Cardiac muscle cell (in vitro differentiated cells and primary cell): ENCODE measurements at regions not wholly inside any gene's neighbourhood (a gene's known extent, or its start where the extent isn't known, plus 50 kb on each side); places are given as distances from the start of the nearest gene placed in this dataset.
A peak's percentile ranks its signal among the peaks of the same experiment; 100 is the strongest.

Experiments
- DNase-seq, 2 donors: peaks; one replicate each; pipeline versions ENCODE4 v3.0.0 to v3.0.0-alpha.2; 2010 to 2017; ENCODE audit warnings: low read depth in 1 of 2, low spot score in 1 of 2
- H3K27ac ChIP-seq: fragments of 200-600 bp; sonication (generic); 2 replicates; pipeline ENCODE4 v1.5.1; 2016
- H3K27me3 ChIP-seq: fragments of 200-600 bp; sonication (generic); 2 replicates; pipeline ENCODE4 v1.6.0; 2016; ENCODE audit warnings: control low read depth
- H3K36me3 ChIP-seq: fragments of 200-600 bp; sonication (generic); 2 replicates; pipeline ENCODE4 v1.5.1; 2016; ENCODE audit warnings: control low read depth
- H3K4me1 ChIP-seq: fragments of 200-600 bp; sonication (generic); 2 replicates; pipeline ENCODE4 v1.8.1; 2017; ENCODE audit warnings: low read depth, mild to moderate bottlenecking, mixed run types
- H3K4me3 ChIP-seq: fragments of 200-600 bp; sonication (generic); 2 replicates; pipeline ENCODE4 v1.5.1; 2016; ENCODE audit warnings: mild to moderate bottlenecking
- H3K9me3 ChIP-seq: fragments of 200-600 bp; sonication (generic); 2 replicates; pipeline ENCODE4 v1.5.1; 2017; ENCODE audit warnings: low read depth, mild to moderate bottlenecking, control low read depth
- TF ChIP-seq, protein P1 (sequence below): IDR thresholded peaks from 2 replicates; pipeline ENCODE4 v1.5.1; 2012; ENCODE audit warnings: low read depth, mild to moderate bottlenecking, low read length

DNA sequence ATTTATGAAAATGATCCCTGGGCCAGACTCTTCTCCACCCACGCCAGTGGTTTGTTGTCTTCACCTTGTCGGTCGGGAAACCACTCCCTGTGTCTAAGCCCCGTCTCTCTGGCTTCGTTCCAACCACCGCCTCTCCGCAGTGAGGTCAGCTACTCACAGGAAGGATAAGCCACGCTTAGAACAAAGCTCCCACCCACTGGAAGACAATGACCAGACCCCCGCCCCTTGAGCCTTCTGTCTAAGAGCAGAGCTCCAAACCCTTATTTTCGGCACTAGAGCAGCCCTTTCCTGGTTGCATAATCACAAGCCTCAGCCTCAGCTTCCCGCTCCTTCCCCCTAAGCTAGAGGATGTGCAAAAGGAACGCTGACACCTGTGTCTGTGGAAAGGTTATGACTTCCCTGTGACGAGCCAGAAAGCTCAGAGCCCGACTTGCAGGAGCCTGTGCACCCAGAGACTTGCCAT lies 114.9 kb upstream of the MEF2A start:
- Histone ChIP-seq H3K36me3 (no peaks in the 10 kb centered on the region), H3K9me3 (no peaks in the 10 kb centered on the region), H3K27ac (no peak overlapping the region), H3K27me3 (no peaks in the 10 kb centered on the region), H3K4me1 (peaks cover 25% of the 10 kb centered on the region), H3K4me3 (no peak overlapping the region)
- DNase-seq: peak in 1 of 2 donors; percentile 86
- TF ChIP-seq, protein P1, sequence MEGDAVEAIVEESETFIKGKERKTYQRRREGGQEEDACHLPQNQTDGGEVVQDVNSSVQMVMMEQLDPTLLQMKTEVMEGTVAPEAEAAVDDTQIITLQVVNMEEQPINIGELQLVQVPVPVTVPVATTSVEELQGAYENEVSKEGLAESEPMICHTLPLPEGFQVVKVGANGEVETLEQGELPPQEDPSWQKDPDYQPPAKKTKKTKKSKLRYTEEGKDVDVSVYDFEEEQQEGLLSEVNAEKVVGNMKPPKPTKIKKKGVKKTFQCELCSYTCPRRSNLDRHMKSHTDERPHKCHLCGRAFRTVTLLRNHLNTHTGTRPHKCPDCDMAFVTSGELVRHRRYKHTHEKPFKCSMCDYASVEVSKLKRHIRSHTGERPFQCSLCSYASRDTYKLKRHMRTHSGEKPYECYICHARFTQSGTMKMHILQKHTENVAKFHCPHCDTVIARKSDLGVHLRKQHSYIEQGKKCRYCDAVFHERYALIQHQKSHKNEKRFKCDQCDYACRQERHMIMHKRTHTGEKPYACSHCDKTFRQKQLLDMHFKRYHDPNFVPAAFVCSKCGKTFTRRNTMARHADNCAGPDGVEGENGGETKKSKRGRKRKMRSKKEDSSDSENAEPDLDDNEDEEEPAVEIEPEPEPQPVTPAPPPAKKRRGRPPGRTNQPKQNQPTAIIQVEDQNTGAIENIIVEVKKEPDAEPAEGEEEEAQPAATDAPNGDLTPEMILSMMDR: no peak

DNA sequence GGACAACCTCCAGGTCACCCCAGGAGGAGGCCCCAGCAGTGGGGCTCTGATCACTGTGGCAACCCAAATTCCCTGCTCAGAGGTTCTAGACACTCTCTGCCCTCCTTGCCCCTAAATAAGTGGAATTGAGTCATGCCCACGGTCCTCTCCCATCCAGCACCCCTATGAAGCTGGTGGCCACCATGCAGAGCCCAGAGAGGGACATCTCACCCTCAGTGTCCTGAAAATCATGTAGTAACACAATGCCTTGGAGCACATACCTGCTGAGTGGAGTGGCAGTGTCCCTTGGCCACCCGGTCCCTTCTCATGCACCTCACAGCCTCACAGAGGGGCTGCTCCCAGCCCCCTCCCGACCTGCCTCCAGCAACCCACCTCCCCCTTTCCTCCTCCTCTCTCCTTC lies 114.3 kb upstream of the MEF2A start:
- no peak for DNase-seq
- H3K36me3 ChIP-seq: no peaks in the 10 kb centered on the region
- TF ChIP-seq, protein P1: no peak
- no peaks in the 10 kb centered on the region for H3K27me3 ChIP-seq
- H3K27ac ChIP-seq: no peak overlapping the region
- peaks cover 30% of the 10 kb centered on the region for H3K4me1 ChIP-seq
- H3K4me3 ChIP-seq: no peak overlapping the region
- no peaks in the 10 kb centered on the region for H3K9me3 ChIP-seq

DNA sequence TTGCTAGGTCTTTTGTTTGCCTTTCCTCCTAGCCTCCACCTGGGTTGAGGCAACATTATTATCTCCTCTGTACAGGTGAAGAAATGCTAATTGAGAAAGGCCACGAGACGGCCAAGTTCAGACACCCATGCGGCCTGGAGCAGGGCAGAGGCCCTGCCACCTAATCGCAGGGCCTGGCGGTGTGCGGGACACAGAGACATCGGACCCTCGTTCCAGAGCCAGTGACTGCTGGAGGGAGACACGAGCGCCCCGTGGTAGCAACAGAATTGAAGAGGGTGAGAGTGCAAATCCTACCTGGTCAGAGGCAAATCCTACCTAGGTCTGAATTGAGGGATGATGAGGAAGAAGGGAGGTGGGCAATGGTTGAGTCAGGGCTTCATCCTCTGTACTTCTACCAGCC lies 113.8 kb upstream of the MEF2A start:
- Histone ChIP-seq H3K36me3 (no peaks in the 10 kb centered on the region), H3K9me3 (no peaks in the 10 kb centered on the region), H3K4me1 (peaks cover 35% of the 10 kb centered on the region), H3K4me3 (no peak overlapping the region), H3K27ac (no peak overlapping the region), H3K27me3 (no peaks in the 10 kb centered on the region)
- DNase-seq: no peak
- TF ChIP-seq, protein P1: no peak

DNA sequence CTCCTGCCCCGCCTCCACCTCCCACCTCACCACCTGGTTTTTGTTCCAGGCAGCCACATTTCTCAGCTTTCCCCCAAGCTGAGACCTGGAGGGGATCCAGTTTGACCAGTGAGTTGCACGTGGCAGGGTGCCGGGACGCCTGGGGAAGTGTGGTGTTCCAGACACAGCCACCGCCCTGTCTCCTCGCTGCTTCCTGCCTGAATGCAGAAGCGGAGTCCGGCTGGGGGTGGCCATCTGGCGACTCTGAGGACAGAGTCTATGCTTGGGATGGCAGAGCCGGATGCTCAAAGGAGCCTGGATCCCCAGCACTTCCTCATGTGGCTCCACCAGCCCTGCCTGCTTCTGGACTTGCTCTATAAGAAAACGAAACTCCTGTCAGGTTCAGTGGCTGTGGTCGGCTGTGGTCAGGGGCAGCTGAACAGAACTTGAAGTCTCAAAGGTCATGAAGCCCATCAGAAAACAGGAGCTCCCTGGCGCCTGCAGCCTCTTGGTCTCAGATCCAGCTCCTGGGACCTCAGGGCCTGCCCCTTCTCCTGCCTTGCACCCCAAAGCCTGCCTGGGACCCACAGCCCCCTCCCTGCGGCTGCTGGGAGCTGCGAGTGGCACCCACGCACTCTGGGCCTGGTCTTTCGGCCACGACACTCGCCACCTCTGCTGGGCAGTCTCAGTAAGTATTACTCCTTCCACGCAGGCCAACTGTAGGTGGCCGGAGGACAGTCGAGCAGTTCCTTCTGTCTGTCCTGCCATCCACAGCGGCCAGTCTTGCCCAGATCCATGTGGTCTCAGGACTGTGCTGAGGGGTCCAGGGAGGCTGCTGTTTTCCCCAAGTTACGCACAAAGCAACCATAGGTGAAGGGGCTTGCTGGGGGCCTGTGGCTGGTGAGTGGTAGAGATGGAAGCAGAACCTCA lies 112.8 kb upstream of the MEF2A start:
- TF ChIP-seq, protein P1: no peak
- Histone ChIP-seq H3K9me3 (no peaks in the 10 kb centered on the region), H3K36me3 (no peaks in the 10 kb centered on the region), H3K4me1 (peaks cover 36% of the 10 kb centered on the region), H3K27ac (no peak overlapping the region), H3K4me3 (no peak overlapping the region), H3K27me3 (no peaks in the 10 kb centered on the region)
- DNase-seq: peak in 1 of 2 donors; percentile 70

DNA sequence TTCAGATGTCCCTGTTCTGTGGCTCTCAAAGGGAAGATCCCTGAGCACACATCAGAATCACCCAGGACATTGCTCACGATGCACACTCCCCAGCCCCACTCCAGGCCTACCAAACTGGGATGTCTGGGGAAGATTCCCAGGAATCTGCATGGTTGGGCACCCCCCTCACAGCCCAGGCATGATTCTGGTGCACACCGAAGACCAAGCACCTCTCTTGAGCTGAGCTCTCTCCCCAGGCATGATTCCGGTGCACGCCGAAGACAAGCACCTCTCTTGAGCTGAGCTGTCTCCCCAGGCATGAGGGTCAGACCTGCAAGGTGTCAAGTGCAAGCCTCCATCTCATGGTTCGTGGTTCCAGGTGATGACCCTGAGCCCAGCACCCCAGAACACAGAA lies 112.2 kb upstream of the MEF2A start:
- Histone ChIP-seq H3K4me1 (peaks cover 36% of the 10 kb centered on the region), H3K27me3 (no peaks in the 10 kb centered on the region), H3K27ac (peak overlapping the region; percentile 97), H3K9me3 (no peaks in the 10 kb centered on the region), H3K4me3 (no peak overlapping the region), H3K36me3 (no peaks in the 10 kb centered on the region)
- TF ChIP-seq, protein P1: no peak
- no peak for DNase-seq
